ENCODE measurements at regions not wholly inside any gene's neighbourhood (a gene's known extent, or its start where the extent isn't known, plus 50 kb on each side); places are given as distances from the start of the nearest gene placed in this dataset.
A peak's percentile ranks its signal among the peaks of the same experiment; 100 is the strongest.

GRCh38 chr9:134585746-134586706 lies 55.6 kb upstream of the COL5A1 start:
- peak; percentile 27 for DNase-seq (ENCODE audit: low spot score)

- DNase-seq (ENCODE audit: low spot score): no peak
Measured at GRCh38 chr9:134589748-134590147, 51.9 kb upstream of the COL5A1 start.

GRCh38 chr9:134590240-134591081 lies 51.1 kb upstream of the COL5A1 start:
- DNase-seq (ENCODE audit: low spot score): no peak

DNA sequence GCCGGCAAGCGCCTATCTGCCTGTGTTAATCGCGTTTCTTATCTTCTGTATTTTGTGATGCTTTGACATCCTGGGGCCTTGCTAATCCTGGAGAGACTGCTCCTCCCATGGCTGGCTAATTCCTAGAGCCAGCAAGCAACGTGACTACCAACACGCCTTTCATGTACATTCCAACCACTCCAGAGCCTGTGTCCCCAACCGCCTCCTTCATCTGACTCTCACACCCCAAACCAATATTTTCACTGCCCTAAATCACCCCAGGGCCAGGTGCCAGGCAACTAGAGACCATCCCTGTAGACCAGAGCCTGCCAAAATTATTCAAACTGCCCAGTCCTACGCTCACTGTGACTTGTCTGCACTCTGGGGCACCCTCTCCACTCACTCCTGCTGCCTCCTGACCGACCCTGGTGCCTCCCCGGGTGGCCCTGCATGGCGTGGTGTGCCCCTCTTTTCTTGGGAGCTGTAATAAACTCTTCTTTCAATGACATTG lies 50.5 kb upstream of the COL5A1 start:
- no peak for DNase-seq (ENCODE audit: low spot score)

GRCh38 chr9:134591573-134591981 lies 50.0 kb upstream of the COL5A1 start:
- no peak for DNase-seq (ENCODE audit: low spot score)

Measured in SW480 (cell line).